ENCODE measurements at regions not wholly inside any gene's neighbourhood (a gene's known extent, or its start where the extent isn't known, plus 50 kb on each side); places are given as distances from the start of the nearest gene placed in this dataset.
"Not testable (repeated sequence)": the region's sequence is repeated elsewhere in the genome, so short reads cannot be mapped to it uniquely, and the experiment has no call there.

- H3K27ac ChIP-seq; ATAC-seq (ENCODE audit: low FRiP score in 2 of 2); H3K9me3 ChIP-seq; DNase-seq; H3K4me1 ChIP-seq; H3K36me3 ChIP-seq; H3K27me3 ChIP-seq; H3K4me3 ChIP-seq: not testable (repeated sequence)
- 59 to 63% methylated on average over 5 of the region's 5 CpGs for WGBS, 2 donors
These were observed 68.7 kb downstream of the PRKAB2 start for GRCh38 chr1:147103416-147104155.

GRCh38 chr1:147099192-147099591 is 73.1 kb downstream of the PRKAB2 start:
- no peaks in the 10 kb centered on the region for H3K36me3 ChIP-seq
- no peaks in the 10 kb centered on the region for H3K4me1 ChIP-seq
- DNase-seq (no peak), ATAC-seq (ENCODE audit: low FRiP score in 2 of 2) (no peak)
- TF ChIP-seq POLR2A (IDR thresholded peaks at IDR 0.05) (no peak), CTCF (IDR thresholded peaks at IDR 0.05) (no peak), EP300 (IDR thresholded peaks at IDR 0.05) (no peak), POLR2AphosphoS5 (IDR thresholded peaks at IDR 0.05) (no peak)
- WGBS, 2 donors = 71 to 87% methylated on average over 6 of the region's 6 CpGs
- no peak overlapping the region for H3K4me3 ChIP-seq
- no peaks in the 10 kb centered on the region for H3K9me3 ChIP-seq
- H3K27ac ChIP-seq = no peak overlapping the region
- no peaks in the 10 kb centered on the region for H3K27me3 ChIP-seq

- DNase-seq = peak in 1 of 2 donors; percentile 36
These were observed 73.8 kb downstream of the PRKAB2 start for GRCh38 chr1:147098338-147098973.

GRCh38 chr1:147095691-147096090 is 76.6 kb downstream of the PRKAB2 start:
- ATAC-seq (ENCODE audit: low FRiP score in 2 of 2) (no peak), DNase-seq (no peak)
- TF ChIP-seq POLR2AphosphoS5 (IDR thresholded peaks at IDR 0.05) (no peak), POLR2A (IDR thresholded peaks at IDR 0.05) (no peak), EP300 (IDR thresholded peaks at IDR 0.05) (no peak), CTCF (IDR thresholded peaks at IDR 0.05) (no peak)
- Histone ChIP-seq H3K27ac (no peak overlapping the region), H3K9me3 (no peaks in the 10 kb centered on the region), H3K4me3 (no peak overlapping the region), H3K36me3 (no peaks in the 10 kb centered on the region), H3K4me1 (no peaks in the 10 kb centered on the region), H3K27me3 (no peaks in the 10 kb centered on the region)
- 86 to 87% methylated on average over 4 of the region's 4 CpGs for WGBS, 2 donors

More at GRCh38 chr1:147098338-147098973, 73.8 kb downstream of the PRKAB2 start:
- H3K4me3 ChIP-seq; H3K36me3 ChIP-seq; H3K27me3 ChIP-seq; H3K9me3 ChIP-seq; ATAC-seq (ENCODE audit: low FRiP score in 2 of 2); H3K4me1 ChIP-seq; H3K27ac ChIP-seq: not testable (repeated sequence)
- 66 to 70% methylated on average over 6 to 11 of the region's 11 CpGs for WGBS, 2 donors
- peak in 3 of 6 experiments; percentile 23 to 41 (median 29) for TF ChIP-seq CTCF (IDR thresholded peaks at IDR 0.05)

- Histone ChIP-seq H3K27me3 (no peaks in the 10 kb centered on the region), H3K4me3 (no peak overlapping the region), H3K4me1 (no peaks in the 10 kb centered on the region), H3K9me3 (peaks cover 0 to 13% (median 5%) of the 10 kb centered on the region in 4 donors), H3K27ac (no peak overlapping the region), H3K36me3 (no peaks in the 10 kb centered on the region)
- 91% methylated on average over 2 of the region's 2 CpGs for WGBS, 2 donors
- DNase-seq (no peak), ATAC-seq (ENCODE audit: low FRiP score in 2 of 2) (no peak)
- no peak for TF ChIP-seq POLR2AphosphoS5 (IDR thresholded peaks at IDR 0.05)
- no peak for TF ChIP-seq CTCF (IDR thresholded peaks at IDR 0.05)
- no peak for TF ChIP-seq EP300 (IDR thresholded peaks at IDR 0.05)
- no peak for TF ChIP-seq POLR2A (IDR thresholded peaks at IDR 0.05)
These were observed 80.5 kb downstream of the PRKAB2 start for GRCh38 chr1:147091801-147092200.
